HCT116 (cell line): ENCODE measurements at regions not wholly inside any gene's neighbourhood (a gene's known extent, or its start where the extent isn't known, plus 50 kb on each side); places are given as distances from the start of the nearest gene placed in this dataset.
A peak's percentile ranks its signal among the peaks of the same experiment; 100 is the strongest.

Experiments
- ATAC-seq: fragments of 200-7000 bp; cut with Tn5 transposase; 2 replicates; pipeline ENCODE4 v1.9.1; 2020; ENCODE audit warnings: mild to moderate bottlenecking, moderate library complexity
- BruUV-seq: library from RNA; stranded (reverse); fragments of 400-500 nt; replicated peaks from 2 replicates; lab custom pipeline; 2021; lab: Mats Ljungman, UMichigan
- CTCF ChIA-PET: fragments of 300-600 bp; sonication (Branson Sonifier 250); formaldehyde crosslinking; loops from one replicate; lab custom pipeline; 2021; ENCODE audit warnings: antibody characterized with exemption; lab: Charles Lee
- POLR2A ChIA-PET: fragments of 300-600, 350-600 bp; sonication (Branson Sonifier 250); formaldehyde crosslinking; loops from one replicate; lab custom pipeline; 2021; ENCODE audit warnings: antibody characterized with exemption; lab: Charles Lee
- RAD21 ChIA-PET, 2 experiments: fragments of 300-600 bp; sonication (Branson Sonifier 250); formaldehyde crosslinking; loops; one replicate each; lab custom pipeline; 2023; ENCODE audit warnings: low total read pairs in 2 of 2; ENCODE audit not compliant: uncharacterized antibody in 2 of 2, unreplicated experiment in 2 of 2, low non-redundant PET in 1 of 2; lab: Charles Lee
- DNase-seq: peaks from one replicate; pipeline ENCODE4 v3.0.0-alpha.2; 2010; ENCODE audit warnings: low read depth, low spot score
- H2AFZ ChIP-seq: fragments of 200-600 bp; shearing (Covaris generic), sonication (generic); 2 replicates; pipeline ENCODE4 v1.6.1; 2017; ENCODE audit warnings: low read depth, mixed run types, mixed read lengths, antibody characterized with exemption, low read length; ENCODE audit not compliant: poor library complexity, severe bottlenecking
- H3K27ac ChIP-seq: 2 replicates; pipeline ENCODE4 v1.5.1; 2012; ENCODE audit warnings: low read depth, low read length
- H3K27me3 ChIP-seq: fragments of 200-600 bp; sonication (generic); 2 replicates; pipeline ENCODE4 v1.6.1; 2016; ENCODE audit warnings: mixed run types, low read length, mixed read lengths; ENCODE audit not compliant: insufficient read depth
- H3K36me3 ChIP-seq, 2 experiments: fragments of 200-500 bp in 1 of 2; fragments of 200-600 bp in 1 of 2; sonication (Bioruptor generic) in 1 of 2; sonication (generic) in 1 of 2; 2 replicates each; pipeline versions ENCODE4 v1.5.1 to v1.6.1; 2014 to 2016; ENCODE audit warnings: low read length in 2 of 2, inconsistent platforms in 1 of 2, mixed read lengths in 1 of 2, mixed run types in 1 of 2; ENCODE audit not compliant: insufficient read depth in 2 of 2, control insufficient read depth in 1 of 2
- H3K4me1 ChIP-seq, 2 experiments: fragments of 200-600 bp in 1 of 2; sonication (generic) in 1 of 2; 2 replicates each; pipeline versions ENCODE4 v1.5.1 to v1.6.1; 2012 to 2017; ENCODE audit warnings: low read length in 2 of 2, inconsistent platforms in 1 of 2, mild to moderate bottlenecking in 1 of 2, mixed read lengths in 1 of 2, mixed run types in 1 of 2, moderate library complexity in 1 of 2; ENCODE audit not compliant: insufficient read depth in 2 of 2, control insufficient read depth in 1 of 2
- H3K4me2 ChIP-seq: fragments of 200-600 bp; sonication (generic); 2 replicates; pipeline ENCODE4 v1.6.1; 2017; ENCODE audit warnings: mixed run types, low read length, mixed read lengths
- H3K4me3 ChIP-seq, 2 experiments: fragments of 200-600 bp in 1 of 2; sonication (generic) in 1 of 2; replicated peaks in 1 of 2; 2 replicates each; pipeline ENCODE4 v1.5.1; 2011 to 2016; ENCODE audit warnings: low read length in 2 of 2, control low read depth in 1 of 2, low read depth in 1 of 2, mild to moderate bottlenecking in 1 of 2, mixed read lengths in 1 of 2, mixed run types in 1 of 2
- H3K79me2 ChIP-seq: fragments of 200-600 bp; sonication (generic); 2 replicates; pipeline ENCODE4 v1.6.1; 2017; ENCODE audit warnings: mild to moderate bottlenecking, mixed run types, low read length, moderate library complexity, mixed read lengths; ENCODE audit not compliant: insufficient read depth
- H3K9ac ChIP-seq: fragments of 200-600 bp; sonication (generic); 2 replicates; pipeline ENCODE4 v1.6.1; 2016; ENCODE audit warnings: low read length, mixed read lengths
- H3K9me2 ChIP-seq: fragments of 200-600 bp; sonication (generic), shearing (Covaris generic); 2 replicates; pipeline ENCODE4 v1.6.1; 2017; ENCODE audit warnings: mixed run types, mild to moderate bottlenecking, moderate library complexity; ENCODE audit not compliant: insufficient read depth
- H3K9me3 ChIP-seq, 2 experiments: fragments of 200-500 bp in 1 of 2; fragments of 200-600 bp in 1 of 2; sonication (Bioruptor generic) in 1 of 2; sonication (generic) in 1 of 2; 2 replicates each; pipeline ENCODE4 v1.6.1; 2014 to 2017; ENCODE audit warnings: low read length in 2 of 2, mixed read lengths in 2 of 2, inconsistent platforms in 1 of 2, low read depth in 1 of 2, mild to moderate bottlenecking in 1 of 2, mixed run types in 1 of 2, moderate library complexity in 1 of 2; ENCODE audit not compliant: control insufficient read depth in 1 of 2, insufficient read depth in 1 of 2
- H4K20me1 ChIP-seq: fragments of 200-600 bp; sonication (generic), shearing (Covaris generic); 2 replicates; pipeline ENCODE4 v1.6.1; 2017; ENCODE audit warnings: mixed run types, mild to moderate bottlenecking, moderate library complexity; ENCODE audit not compliant: insufficient read depth
- CBX3 ChIP-seq: IDR thresholded peaks from 2 replicates; pipeline ENCODE4 v1.6.1; 2012; ENCODE audit warnings: low read depth
- CEBPB ChIP-seq: IDR thresholded peaks from 2 replicates; pipeline ENCODE4 v1.6.1; 2012; ENCODE audit warnings: low read depth
- EGR1 ChIP-seq: IDR thresholded peaks from 2 replicates; pipeline ENCODE4 v1.6.1; 2012; ENCODE audit warnings: low read depth
- ELF1 ChIP-seq: IDR thresholded peaks from 2 replicates; pipeline ENCODE4 v1.6.1; 2012; ENCODE audit warnings: low read depth, borderline replicate concordance
- EZH2phosphoT487 ChIP-seq: fragments of 200-600 bp; IDR thresholded peaks from 2 replicates; pipeline ENCODE4 v1.6.1; 2018; ENCODE audit warnings: antibody characterized with exemption, borderline replicate concordance
- POLR2AphosphoS5 ChIP-seq: IDR thresholded peaks from 2 replicates; pipeline ENCODE4 v1.6.1; 2011; ENCODE audit warnings: mild to moderate bottlenecking, low read depth, low read length, moderate library complexity
- RAD21 ChIP-seq: IDR thresholded peaks from 2 replicates; pipeline ENCODE4 v1.6.1; 2012; ENCODE audit warnings: low read depth, mild to moderate bottlenecking
- REST ChIP-seq: IDR thresholded peaks from 2 replicates; pipeline ENCODE4 v1.6.1; 2012; ENCODE audit warnings: low read depth
- SIN3A ChIP-seq: IDR thresholded peaks from 2 replicates; pipeline ENCODE4 v1.6.1; 2012; ENCODE audit warnings: low read depth
- SRF ChIP-seq: IDR thresholded peaks from 2 replicates; pipeline ENCODE4 v1.6.1; 2012; ENCODE audit warnings: low read depth
- TCF7L2 ChIP-seq: IDR thresholded peaks from 2 replicates; pipeline ENCODE4 v1.7.0; 2011; ENCODE audit warnings: borderline replicate concordance, inconsistent platforms; ENCODE audit not compliant: insufficient read depth, insufficient read length; ENCODE audit errors: extremely low read depth
- ZFX ChIP-seq: fragments of 450-650 bp; IDR thresholded peaks from 2 replicates; pipeline ENCODE4 v1.6.1; 2017
- ZNF274 ChIP-seq: fragments of 200-500 bp; sonication (Bioruptor generic); IDR thresholded peaks from 2 replicates; pipeline ENCODE4 v1.6.1; 2014; ENCODE audit warnings: mild to moderate bottlenecking, low read depth, low read length, inconsistent platforms
- intact Hi-C: fragments of 100-400 bp; cut with micrococcal nuclease; formaldehyde crosslinking; loops from 2 replicates; pipeline ENCODE4 v1.10.0; 2022
- TF ChIP-seq, protein P1 (sequence below): IDR thresholded peaks from 2 replicates; pipeline ENCODE4 v1.6.1; 2011; ENCODE audit warnings: mild to moderate bottlenecking, low read length, moderate library complexity; ENCODE audit not compliant: insufficient replicate concordance; ENCODE audit errors: extremely low read depth
- TF ChIP-seq, protein P2 (sequence below): IDR thresholded peaks from 2 replicates; pipeline ENCODE4 v1.6.1; 2012

DNA sequence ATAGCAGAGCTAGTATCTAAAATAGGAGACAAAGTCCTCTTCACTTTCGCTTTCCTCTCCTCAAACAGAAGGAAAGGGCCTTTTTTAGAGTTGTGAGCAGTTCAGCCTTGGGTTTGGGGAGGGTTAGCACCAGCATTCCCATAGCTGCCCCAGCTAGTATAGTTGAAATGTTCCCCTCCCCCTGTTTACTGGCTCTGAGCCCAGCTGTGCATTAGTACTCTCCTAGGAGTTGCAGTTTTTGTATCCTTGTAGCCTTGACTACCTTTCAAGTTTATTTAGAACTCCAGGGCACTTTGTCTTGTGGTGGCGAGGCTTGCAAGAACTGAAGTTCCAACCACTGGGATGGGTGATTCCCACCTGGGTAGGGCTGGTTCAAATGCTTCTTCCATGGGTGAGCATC lies 245.1 kb upstream of the NAALADL2 start:
- TF ChIP-seq TCF7L2 (peak; percentile 11), EZH2phosphoT487 (no peak)
- intact Hi-C loops, result no loop called here
- BruUV-seq, result no TSS peak
- peaks cover 0 to 7% of the 10 kb centered on the region in 2 experiments; a peak in 1 of 4 replicates for H3K4me1 ChIP-seq
- H3K36me3 ChIP-seq, result no peaks in the 10 kb centered on the region
- no peak for DNase-seq
- H3K4me3 ChIP-seq, result no peak overlapping the region
- no peaks in the 10 kb centered on the region for H4K20me1 ChIP-seq
- H3K27ac ChIP-seq, result no peak overlapping the region
- H3K9me3 ChIP-seq, result no peaks in the 10 kb centered on the region
- H3K4me2 ChIP-seq, result no peak overlapping the region
- H3K9ac ChIP-seq, result no peak overlapping the region
- no peaks in the 10 kb centered on the region for H3K27me3 ChIP-seq
- no peaks in the 10 kb centered on the region for H3K9me2 ChIP-seq
- CTCF ChIA-PET, result no interaction called here
- no peaks in the 10 kb centered on the region for H3K79me2 ChIP-seq
- RAD21 ChIA-PET, result no interaction called here
- no peak for ATAC-seq
- POLR2A ChIA-PET, result no interaction called here
- H2AFZ ChIP-seq, result no peak overlapping the region

DNA sequence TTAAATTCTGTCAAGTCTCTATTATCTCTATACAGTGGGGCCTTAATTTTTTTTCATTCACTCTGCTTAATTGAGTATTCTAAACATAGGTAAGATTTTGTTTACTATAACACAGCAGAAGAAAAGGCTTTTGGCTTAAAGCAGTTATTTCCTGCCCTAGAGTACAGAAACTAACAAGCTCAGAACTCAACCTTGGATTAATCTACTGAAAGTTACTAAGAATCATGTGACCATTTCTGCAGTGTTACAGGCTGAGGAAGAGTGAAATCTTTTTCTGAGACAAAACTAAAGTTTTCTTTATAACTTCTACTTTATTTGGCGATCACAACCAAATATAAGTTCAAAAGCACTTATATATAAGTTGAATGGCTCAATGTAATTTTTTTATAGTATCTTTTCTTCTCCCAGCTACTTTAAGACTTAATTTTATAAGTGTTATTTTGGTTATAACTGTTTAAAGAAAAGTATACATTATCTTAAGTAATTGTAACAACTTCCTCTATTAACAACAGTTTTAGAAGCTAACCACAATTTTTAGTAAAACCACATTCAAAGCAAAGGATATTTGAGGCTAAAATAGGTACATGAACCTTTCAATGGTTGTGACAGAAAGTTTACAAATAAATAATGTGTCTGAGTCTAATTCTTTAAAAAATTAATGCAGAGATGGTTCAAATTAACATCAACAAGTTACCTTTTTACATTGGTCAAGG lies 240.6 kb upstream of the NAALADL2 start:
- ATAC-seq, result no peak
- Histone ChIP-seq H3K36me3 (no peaks in the 10 kb centered on the region), H3K9ac (no peak overlapping the region), H2AFZ (no peak overlapping the region), H3K4me3 (no peak overlapping the region), H3K27me3 (no peaks in the 10 kb centered on the region), H3K4me1 (peaks cover 0 to 7% of the 10 kb centered on the region in 2 experiments; a peak in 1 of 4 replicates), H3K4me2 (no peak overlapping the region), H4K20me1 (no peaks in the 10 kb centered on the region), H3K9me3 (no peaks in the 10 kb centered on the region), H3K9me2 (no peaks in the 10 kb centered on the region), H3K27ac (no peak overlapping the region), H3K79me2 (no peaks in the 10 kb centered on the region)
- intact Hi-C loops, result no loop called here
- no TSS peak for BruUV-seq
- DNase-seq, result no peak
- ChIA-PET CTCF (no interaction called here), RAD21 (no interaction called here), POLR2A (no interaction called here)
- TF ChIP-seq REST, result no peak
- TF ChIP-seq EZH2phosphoT487, result no peak
- TF ChIP-seq SIN3A, result no peak
- TF ChIP-seq, protein P1, sequence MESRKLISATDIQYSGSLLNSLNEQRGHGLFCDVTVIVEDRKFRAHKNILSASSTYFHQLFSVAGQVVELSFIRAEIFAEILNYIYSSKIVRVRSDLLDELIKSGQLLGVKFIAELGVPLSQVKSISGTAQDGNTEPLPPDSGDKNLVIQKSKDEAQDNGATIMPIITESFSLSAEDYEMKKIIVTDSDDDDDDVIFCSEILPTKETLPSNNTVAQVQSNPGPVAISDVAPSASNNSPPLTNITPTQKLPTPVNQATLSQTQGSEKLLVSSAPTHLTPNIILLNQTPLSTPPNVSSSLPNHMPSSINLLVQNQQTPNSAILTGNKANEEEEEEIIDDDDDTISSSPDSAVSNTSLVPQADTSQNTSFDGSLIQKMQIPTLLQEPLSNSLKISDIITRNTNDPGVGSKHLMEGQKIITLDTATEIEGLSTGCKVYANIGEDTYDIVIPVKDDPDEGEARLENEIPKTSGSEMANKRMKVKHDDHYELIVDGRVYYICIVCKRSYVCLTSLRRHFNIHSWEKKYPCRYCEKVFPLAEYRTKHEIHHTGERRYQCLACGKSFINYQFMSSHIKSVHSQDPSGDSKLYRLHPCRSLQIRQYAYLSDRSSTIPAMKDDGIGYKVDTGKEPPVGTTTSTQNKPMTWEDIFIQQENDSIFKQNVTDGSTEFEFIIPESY, result no peak
- TF ChIP-seq POLR2AphosphoS5, result no peak
- no peak for TF ChIP-seq CEBPB
- no peak for TF ChIP-seq CBX3
- no peak for TF ChIP-seq RAD21
- no peak for TF ChIP-seq SRF
- TF ChIP-seq, protein P2, sequence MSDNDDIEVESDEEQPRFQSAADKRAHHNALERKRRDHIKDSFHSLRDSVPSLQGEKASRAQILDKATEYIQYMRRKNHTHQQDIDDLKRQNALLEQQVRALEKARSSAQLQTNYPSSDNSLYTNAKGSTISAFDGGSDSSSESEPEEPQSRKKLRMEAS, result no peak
- no peak for TF ChIP-seq TCF7L2
- TF ChIP-seq ZNF274, result no peak
- no peak for TF ChIP-seq ELF1
- TF ChIP-seq ZFX, result no peak
- no peak for TF ChIP-seq EGR1
